T-helper 1 cell treated with Interleukin-12 subunit alpha and Interleukin-12 subunit beta and Interleukin-4 antibody, amounts not matched to agents 30 ng/mL and 1 ng/mL, for 36 hours (primary cell): ENCODE measurements at regions not wholly inside any gene's neighbourhood (a gene's known extent, or its start where the extent isn't known, plus 50 kb on each side); places are given as distances from the start of the nearest gene placed in this dataset.

Source experiments
- intact Hi-C: fragments of 100-400 bp; cut with micrococcal nuclease; formaldehyde crosslinking; loops from one replicate; pipeline ENCODE4 v1.15.1; 2024

DNA sequence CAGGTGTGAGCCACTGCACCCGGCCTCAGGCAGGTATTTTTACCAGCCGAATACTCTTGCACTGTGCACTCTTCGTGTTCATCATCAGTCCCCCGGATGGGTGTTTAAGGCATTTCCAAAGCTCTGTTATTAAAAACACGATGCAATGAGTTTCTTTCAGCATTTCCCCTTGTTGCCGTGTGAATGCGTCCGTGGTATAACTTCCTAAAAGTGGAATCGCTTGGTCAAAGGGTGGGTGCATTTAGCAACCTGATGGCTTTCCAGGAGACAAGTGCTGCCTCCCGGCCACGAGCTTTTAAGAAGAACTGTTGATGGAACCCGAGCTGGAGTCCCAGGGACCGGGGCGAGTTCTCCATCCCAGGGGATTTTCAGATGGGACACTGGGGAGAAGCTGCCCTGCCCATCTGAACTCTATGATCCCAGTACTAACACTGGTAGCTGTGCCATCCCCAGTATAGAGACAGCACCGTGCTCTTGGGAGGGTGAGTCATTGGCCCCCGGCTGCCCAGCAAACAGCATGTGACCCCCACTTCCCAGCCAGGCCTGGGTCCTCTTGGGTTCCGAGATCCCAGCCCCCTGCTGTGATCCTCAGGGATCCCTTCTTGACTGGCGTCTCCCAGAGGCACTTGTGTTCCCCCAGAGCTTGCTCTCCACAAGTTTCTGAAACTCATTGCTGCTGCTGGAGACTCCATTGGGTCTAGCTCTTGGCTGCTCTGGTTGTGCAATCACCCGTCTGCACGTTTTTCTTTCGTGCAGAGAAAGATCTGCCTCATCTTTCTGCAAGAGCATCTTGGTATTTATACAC lies 169.5 kb upstream of the IER5L start:
- intact Hi-C loops, result no loop called here

DNA sequence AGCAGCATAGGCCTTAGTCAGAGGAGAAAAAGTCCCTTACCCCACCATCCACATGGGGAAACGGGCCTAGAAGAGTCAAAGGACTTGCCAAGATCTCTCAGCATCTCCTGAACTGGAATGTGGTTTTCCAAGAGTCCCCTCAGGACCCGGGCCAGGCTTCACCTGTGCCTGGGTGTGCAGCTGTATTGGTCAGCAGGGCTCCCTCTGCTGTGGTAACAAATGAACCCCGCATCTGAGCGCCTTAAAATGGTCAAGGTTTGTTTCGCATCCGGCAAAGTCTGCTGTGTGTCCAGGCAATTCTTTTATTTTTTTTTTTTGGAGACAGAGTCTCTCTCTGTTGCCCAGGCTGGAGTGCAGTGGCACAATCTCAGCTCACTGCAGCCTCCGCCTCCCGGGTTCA lies 168.0 kb upstream of the IER5L start:
- intact Hi-C loops, result no loop called here

DNA sequence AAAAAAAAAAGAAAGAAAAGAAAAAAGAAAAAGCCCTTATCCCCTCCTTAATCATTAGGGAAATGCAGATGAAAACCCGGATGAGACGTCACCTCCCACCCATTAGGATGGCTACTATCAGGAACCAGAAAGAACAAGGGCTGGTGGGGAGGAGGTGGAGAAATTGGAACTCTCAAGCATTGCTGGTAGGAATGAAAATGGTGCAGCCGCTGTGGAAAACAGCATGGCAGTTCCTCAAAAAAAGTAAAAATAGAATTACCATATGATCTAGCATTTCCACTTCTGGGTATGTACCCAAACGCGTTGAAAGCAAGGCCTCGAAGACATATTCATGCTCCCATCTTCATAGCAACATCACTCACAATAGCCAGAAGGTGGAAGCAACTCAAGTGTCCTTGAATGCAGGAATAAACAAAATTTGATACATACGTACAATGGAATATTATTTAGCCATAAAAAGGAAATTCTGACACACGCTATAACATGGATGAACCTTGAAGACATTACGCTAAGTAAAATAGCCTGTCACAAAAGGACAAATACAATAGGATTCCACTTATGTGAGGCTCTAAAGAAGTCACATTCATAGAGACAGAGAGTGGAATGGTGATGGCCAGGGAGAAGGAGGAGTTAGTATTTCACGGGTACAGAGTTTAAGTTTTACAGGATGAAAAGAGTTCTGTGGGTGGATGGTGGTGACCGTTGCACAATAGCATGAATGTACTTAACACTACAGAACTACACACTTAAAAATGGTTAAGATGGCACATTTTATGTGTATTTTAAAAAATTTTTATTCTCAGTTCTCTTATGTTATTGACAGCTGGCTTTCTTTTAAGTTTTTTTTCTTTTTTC lies 166.8 kb upstream of the IER5L start:
- intact Hi-C loops, result no loop called here

DNA sequence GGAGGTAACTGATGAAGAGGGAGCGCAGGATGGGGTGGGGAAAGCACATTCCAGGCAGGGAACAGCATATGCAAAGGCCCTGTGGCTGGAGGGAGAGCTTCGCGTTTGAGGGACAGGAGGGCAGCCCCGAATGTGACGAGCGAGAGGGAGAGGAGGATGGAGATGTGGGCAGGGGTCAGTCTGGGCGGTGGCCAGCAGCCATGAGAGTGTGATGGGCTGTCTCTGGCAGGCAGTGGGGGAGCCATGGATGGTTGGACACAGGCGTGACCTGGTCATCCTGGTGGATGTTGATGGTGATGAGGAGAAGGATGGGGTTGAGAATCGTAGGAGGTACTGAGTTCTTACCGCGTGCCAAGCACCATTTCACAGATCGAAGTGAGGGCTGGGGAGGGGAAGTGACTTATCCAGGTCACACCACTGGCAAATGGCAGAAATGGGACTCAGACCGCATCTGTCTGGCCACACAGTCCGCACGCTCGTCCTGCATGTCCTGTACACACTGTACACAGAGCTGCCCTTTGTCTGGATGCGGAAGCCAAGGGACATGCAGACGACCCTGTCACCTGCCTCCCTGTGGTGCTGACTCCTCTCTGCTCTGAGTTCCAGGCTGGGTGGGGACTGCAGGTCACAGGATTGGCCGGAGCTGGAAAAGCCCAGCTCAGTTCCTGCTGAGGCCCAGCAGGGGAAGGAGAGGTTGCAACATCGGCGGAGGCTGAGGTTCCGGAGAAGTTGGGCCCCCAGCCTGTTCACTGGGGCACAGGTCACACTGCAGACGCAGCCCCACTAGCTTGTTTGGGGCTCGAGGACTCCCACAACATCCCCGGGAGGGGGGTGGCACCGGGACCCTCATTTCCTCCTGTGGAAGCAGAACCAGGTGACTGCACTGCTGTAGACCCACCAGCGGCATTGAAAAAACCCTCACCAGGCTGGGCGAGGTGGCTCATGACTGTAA lies 165.6 kb upstream of the IER5L start:
- intact Hi-C loops, result no loop called here

DNA sequence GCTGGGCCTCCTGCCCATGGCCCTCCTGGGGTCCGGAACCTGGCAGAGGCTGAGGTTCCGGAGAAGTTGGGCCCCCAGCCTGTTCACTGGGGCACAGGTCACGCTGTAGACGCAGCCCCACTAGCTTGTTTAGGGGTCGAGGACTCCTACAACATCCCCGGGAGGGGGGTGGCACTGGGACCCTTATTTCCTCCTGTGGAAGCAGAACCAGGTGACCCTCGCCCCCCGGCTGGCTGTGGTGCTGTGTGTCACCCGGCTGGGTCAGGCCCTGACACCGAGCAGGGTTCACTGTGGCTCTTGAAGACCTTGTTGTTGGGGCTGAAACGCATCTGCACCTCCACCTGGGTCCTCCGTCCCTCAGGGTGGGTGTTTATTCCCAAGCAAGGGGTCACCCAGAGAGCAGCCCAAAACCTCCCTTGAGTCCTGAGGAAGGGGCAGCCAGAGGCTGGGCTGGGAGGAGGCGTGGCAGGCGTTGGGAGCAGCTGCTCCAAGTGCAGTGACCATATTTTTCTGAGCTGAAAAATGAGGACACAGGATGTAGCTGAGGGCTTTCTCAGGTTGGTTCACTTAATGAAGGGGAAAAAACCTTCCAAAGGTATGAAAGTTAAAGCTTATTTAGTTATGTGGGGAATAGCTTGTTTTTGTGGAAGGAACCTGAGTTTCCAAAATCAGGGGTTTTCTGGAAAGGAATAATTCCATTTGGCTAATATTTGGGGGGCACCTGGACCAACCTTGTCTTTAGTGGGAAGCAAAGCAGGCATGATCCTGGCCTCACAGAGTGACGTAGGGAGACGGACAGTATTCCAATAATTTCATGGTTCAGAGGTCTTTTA lies 164.7 kb upstream of the IER5L start:
- intact Hi-C loops, result no loop called here

DNA sequence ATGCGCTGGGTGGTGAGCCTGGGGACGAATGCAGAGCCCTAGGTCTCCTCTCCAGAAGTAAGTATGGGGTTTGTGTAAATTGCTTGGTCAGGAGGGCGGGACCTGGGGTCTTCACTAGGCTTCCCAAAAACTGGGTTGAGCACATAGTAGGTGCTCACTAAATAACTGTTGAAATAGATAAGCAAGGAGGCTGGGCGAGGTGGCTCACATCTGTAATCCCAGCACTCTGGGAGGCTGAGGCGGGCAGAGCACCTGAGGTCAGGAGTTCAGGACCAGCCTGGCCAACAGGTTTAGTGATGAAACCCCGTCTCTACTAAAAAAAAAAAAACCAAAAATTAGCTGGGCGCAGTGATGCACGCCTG lies 163.9 kb upstream of the IER5L start:
- intact Hi-C loops, result no loop called here

DNA sequence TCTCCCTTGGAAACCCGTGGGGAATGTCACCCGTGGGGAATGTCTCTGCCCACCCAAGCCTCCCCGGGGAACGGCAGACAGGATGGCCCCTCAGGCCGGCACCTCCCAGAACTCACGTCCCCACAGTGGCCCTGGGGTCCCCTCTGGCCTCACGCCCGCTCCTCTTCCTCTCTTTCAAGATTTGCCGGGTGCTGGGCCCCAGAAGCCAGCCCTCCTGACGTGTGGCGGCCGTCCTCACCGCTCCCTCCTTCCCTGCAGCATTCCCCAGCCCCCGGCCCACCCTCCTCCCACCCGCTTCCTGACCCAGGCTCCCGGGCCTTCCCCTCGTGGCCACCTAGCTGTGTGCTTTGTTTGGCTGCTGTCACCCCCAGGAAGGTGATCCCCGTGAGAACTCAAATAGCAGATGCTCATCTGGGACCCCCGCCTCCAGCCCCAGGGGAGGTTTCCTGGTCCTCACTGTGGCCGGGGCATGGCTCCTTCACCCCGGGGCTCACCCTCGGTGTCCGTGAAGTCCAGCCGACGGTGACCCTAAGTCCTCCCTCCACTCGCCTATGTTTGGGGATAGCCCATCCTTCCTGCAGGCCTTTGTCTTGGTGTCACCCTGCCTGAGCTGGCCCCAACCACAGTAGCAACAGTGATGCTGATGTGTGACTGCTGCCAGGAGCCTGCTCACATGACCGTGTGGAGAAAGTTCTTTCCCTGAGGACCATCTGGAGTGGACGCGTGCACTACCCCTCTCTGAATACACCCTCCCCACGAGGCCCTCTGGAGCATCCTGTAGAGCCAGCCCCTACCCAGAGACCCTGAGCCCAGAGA lies 163.3 kb upstream of the IER5L start:
- intact Hi-C loops, result no loop called here

DNA sequence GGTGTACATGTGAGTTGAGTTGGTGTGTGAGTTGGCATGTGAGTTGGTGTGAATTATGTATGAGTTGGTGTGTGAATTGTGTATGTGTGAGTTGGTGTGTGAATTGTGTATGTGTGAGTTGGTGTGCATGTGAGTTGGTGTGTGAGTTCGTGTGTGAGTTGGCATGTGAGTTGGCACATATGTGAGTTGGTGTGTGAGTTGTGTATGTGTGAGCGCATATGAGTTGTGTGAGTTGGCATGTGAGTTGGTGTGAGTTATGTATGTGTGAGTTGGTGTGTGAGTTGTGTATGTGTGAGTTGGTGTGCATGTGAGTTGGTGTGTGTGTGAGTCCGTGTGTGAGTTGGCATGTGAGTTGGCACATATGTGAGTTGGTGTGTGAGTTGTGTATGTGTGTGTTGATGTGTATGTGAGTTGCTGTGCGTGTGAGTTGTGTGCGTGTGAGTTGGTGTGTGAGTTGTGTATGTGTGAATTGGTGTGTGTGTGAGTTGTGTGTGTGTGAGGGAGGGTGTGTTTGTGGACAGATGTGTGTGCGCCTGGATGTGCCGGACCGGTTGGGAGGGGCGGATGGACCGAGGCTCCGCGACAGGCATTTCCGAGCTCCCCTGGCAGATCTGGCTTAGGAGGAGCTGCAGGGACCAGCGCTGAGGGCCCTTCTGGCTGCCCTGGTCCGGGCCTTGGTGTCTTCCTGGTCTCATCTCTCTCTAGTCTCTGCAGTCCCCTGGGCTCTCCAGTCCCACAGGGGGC lies 162.5 kb upstream of the IER5L start:
- intact Hi-C loops, result no loop called here

DNA sequence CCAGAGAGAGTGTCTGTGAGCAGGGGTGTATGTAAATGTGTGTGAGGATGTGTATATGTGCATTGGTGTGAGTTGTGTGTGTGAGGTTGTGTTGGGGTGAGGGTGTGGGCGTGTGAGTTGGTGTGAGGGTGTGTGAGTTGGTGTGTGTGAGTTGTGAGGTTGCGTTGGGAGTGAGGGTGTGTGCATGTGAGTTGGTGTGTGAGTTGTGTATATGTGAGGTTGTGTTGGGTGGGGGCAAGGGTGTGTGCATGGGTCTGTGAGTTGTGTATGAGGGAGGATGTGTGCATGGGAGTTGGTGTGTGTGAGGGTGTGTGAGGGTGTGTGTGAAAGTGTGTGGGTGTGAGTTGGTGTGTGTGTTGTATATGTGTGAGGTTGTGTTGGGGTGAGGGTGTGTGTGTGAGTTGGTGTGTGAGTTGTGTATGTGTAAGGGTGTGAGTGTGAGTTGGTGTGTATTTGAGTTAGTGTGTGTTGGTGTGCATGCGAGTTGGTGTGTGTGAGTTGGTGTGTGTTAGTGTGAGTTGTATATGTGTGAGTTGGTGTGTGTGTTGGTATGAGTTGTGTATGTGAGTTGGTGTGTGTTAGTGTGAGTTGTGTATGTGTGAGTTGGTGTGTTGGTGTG lies 161.6 kb upstream of the IER5L start:
- intact Hi-C loops, result loop anchor here (5.0 kb wide), 1 partner anchor 162 kb away; the partner anchor contains the start of gene IER5L

DNA sequence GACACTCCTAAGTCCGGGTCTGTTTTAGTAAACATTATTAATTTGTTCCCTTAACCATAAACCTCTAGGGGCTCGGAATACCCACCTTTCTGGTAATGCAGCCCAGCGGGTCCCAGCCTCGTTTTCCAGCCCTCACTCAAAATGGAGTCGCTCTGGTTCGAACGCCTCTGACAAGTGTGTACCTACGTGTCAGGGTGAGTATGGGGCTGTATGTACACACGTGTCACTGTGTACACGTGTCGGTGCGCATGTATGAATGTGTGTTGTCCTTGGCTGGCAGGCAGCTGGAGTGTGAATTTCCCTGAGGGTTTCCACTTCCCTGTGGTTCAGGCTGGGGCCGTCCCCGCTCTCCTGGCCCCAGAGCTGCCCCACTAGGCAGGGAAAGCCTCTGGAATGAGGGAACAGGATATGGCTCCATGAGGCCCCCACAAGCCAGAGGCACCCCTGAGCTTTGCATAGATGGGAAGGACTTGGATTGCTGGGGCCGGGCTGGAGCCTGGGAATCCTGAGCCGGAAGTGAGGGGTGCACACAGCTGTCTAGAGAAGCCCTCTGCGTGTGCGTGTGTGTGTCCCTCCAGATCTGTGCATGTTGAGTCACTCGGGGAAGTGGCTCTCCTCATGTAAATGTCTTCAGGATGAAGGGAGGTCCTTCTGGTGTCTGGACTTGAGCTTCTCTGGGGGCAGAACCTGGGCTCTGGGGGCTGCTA lies 160.8 kb upstream of the IER5L start:
- intact Hi-C loops, result loop anchor here (5.0 kb wide), 1 partner anchor 162 kb away; the partner anchor contains the start of gene IER5L

DNA sequence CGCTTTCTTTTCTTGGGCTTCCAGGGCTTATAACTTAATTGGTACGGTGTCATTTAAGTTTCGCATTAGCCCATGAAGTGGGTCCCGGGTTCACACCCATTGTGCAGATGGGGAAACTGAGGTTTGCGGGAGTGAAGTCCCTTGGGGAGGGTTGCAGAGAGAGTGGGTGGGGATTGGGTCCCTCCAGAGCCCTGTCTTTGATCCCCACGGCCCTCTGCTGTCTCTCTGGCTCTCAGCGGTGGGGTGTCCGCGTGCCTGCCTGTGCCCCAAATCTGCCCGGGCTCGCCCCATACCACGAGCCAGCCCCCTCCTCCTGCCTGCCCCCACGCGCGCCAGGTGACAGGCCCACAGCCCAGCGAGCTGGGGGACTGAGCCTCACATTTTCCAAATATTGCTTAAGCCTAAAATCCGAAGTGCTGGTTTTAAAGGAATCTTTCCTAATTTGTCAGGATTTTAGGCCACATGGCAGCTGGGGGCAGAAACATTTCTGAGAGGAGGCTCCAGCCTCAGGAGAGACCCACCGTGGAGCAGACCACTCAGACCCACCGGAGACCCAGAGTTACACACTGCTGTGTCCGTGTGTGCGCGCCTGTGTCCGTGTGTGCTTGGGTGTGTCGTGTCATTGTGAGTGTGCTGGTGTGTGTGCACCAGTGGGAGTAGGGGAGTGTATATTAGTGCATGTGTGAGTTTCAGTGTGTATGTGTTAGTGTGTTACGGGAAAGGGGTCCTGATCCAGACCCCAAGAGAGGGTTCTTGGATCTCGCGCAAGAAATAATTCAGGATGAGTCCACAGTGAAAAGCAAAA lies 159.5 kb upstream of the IER5L start:
- intact Hi-C loops, result loop anchor here (5.0 kb wide), 1 partner anchor 160 kb away; the partner anchor contains the start of gene IER5L

DNA sequence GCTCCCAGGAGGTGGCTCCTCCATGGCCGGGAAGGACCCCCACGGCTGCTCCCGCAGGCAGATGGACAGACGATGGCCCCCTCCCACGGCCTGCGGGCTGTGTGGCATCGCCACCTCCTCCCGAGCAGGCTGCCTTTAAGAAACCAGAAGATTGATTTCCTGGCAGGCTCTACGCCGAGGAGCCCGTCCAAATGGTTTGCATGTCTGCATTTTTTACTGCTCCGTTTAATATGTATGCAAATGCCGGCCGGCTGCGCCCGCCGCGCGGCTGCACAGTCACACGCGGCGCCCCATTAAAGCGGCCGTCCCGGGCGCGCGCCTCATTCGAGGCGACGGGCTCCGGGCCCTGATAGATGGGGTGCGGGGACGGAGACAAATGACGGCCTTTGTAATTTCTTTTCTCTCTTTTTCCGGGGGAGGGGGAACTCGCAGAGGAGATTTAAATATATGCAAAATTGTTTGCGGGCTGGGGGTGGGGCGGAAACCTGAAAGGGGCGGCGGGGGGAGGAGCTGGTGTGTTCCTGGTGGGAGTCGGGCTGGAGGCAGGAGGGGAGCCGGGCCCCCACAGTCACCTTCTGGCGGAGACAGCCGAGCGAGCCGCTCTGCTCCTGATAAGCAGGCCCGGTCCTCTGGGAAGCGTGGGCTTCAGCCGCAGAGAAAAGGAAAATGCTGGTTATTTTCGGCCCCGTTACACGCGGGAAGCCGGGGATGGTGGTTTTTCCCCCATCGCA lies 158.7 kb upstream of the IER5L start:
- intact Hi-C loops, result loop anchor here (5.0 kb wide), 1 partner anchor 159 kb away; the partner anchor contains the start of gene IER5L

DNA sequence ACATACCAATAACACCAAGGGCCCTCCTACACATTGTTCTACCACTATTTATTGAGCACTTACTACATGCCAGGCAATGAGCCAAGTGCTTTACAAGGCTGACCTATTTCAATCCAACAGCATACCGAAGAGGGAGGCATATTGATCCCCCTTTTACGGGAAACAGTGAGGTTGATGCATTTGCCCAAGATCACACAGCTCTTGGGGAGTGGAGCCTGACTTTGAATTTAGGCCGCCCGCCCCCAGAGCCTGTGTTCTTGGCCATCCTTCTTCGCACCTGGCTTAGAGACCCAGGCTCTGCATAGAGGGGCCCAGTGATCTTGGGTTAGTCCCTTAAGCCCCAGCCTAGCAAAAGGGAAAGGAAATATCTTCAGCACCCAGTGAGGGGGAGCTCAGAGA lies 158.1 kb upstream of the IER5L start:
- intact Hi-C loops, result loop anchor here (5.0 kb wide), 1 partner anchor 159 kb away; the partner anchor contains the start of gene IER5L

DNA sequence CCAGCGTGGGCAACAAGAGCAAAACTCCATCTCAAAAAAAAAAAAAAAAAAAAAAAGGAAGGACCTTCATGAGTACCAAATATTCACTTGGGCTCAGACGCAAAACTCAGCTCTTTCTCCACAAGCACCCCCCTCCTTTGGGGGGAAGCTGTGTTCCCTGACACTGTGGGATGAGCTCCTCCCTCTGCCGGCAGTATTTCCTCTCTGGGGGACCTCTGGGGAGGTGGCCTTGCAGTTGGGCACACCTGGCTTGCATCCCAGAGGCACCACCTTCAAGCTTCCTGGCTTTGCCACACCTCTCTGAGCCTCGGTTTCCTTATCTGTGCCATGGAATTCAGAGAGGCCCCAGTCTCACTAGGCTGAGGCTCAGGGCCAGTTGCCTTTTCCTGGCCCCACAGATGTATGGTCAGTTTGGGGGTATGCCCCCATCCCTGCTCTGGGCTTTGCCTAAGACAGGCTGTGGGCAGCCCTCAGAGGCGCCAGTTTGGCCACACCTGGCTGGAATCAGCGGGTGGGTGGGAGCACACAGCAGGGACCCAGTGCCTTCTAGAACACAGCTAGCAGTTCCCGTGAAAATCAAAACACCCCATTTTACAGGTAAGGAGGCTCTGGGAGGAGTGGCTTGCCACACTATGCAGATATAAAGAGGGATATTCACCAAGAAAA lies 157.5 kb upstream of the IER5L start:
- intact Hi-C loops, result loop anchor here (5.0 kb wide), 1 partner anchor 158 kb away; the partner anchor contains the start of gene IER5L
